ENCODE measurements at regions not wholly inside any gene's neighbourhood (a gene's known extent, or its start where the extent isn't known, plus 50 kb on each side); places are given as distances from the start of the nearest gene placed in this dataset.

DNA sequence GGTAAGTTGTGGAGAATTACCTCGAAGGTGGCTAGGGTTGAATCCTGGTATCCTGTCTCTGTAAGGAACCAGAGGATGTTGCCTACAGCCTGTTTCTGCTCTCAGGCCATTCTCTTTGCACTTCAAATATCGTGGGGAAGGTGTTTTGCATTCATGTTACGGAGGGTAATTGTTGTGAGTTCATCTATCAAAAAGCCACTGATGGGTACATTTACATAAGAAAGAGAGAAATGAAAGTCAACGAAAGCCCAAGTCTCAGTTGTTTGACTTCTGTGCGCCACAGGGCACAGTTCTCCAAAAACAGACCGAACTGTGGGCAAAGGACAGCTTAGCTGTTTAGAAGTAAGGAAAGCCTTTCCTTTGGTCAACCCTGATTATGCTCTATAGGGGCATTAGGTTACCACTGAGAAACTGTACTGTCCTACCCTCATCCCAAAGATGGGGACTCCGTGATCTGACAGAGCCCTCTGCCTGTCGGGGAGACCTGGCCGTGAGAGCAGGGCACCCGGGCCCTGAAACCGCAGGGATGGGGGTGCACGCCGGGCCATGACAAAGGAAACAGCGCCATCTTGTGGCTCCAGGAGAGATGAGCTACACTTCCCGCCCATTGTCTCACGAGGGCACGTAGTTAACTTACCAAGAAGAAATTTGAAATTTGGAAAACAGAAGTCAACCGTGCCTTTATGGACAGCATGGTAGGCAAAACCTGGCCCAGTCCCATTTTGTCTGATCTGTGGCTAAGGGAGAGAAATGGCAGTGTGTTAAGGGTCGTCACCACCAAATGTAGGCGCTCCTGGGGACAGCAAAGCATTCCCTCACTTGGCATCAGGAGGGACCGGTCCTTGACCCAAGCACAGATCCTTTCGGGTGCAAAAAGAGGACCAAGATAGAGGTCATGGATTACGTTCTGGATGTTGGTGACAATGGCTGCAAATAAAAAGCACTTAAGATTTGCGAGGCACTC is 74.5 kb upstream of the DYNLRB2 start:
- POLR2A ChIA-PET, result interaction anchor here (0.9 kb wide), 1 partner anchor 866 kb away, joined by 3 read pairs; the partner anchor contains the start of gene MAF
- DNase-seq (ENCODE audit: extremely low spot score), result peak; percentile 65
- CTCF ChIA-PET, result interaction anchor here (0.6 to 1.1 kb wide), 4 partner anchors 9 to 200 kb away, joined by 3 to 6 read pairs (median 3); no protein-coding TSS in a partner anchor
- no peak for TF ChIP-seq ARNT (IDR thresholded peaks at IDR 0.05)
- TF ChIP-seq BHLHE40 (IDR thresholded peaks at IDR 0.05; ENCODE audit: borderline replicate concordance), result no peak
- TF ChIP-seq SUZ12 (IDR thresholded peaks at IDR 0.05), result no peak
- no peak for TF ChIP-seq LEF1 (IDR thresholded peaks at IDR 0.05; ENCODE audit: borderline replicate concordance)
- TF ChIP-seq ELF4 (IDR thresholded peaks at IDR 0.05), result no peak
- no peak for TF ChIP-seq SP1 (IDR thresholded peaks at IDR 0.05)
- TF ChIP-seq, protein P1, sequence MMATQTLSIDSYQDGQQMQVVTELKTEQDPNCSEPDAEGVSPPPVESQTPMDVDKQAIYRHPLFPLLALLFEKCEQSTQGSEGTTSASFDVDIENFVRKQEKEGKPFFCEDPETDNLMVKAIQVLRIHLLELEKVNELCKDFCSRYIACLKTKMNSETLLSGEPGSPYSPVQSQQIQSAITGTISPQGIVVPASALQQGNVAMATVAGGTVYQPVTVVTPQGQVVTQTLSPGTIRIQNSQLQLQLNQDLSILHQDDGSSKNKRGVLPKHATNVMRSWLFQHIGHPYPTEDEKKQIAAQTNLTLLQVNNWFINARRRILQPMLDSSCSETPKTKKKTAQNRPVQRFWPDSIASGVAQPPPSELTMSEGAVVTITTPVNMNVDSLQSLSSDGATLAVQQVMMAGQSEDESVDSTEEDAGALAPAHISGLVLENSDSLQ (IDR thresholded peaks at IDR 0.05), result no peak
- TF ChIP-seq NFRKB (IDR thresholded peaks at IDR 0.05), result no peak

DNA sequence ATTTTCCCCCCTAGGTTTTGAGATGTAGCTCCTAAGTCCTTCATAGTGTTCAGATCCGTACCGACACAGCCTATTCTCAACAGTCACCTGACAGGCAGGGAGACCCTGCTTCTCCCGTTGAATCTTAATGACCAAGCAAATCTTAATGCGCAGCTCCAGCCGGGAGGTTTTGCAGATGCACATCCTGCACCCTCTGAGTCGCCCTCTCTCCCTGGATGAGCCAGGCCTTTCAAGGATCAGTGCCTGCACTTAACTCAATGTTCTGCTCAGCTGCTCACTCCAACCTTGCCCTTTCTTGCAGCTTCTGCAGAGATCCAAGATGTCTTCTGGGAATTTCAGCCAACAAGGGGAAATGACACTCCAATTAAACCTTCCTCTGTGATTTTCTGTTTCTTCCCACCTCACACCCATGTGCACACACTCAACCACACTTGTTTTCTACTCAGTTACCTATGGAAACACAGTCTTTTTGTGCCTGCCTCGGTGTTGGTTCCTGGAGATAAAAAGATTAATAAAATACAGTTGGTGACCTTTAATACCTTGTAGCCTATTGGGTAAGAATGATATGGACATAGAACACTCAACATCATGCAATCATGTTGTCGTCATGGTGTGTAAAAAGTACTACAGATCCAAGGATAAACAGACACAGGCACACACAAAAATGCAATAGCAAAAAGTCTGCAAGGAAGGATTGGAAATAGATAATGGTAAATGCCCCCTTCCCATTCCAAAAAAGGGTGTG is 76.9 kb upstream of the DYNLRB2 start:
- no peak for TF ChIP-seq CTBP1 (IDR thresholded peaks at IDR 0.05; ENCODE audit: borderline replicate concordance)
- no peak for TF ChIP-seq NFRKB (IDR thresholded peaks at IDR 0.05)
- TF ChIP-seq BHLHE40 (IDR thresholded peaks at IDR 0.05; ENCODE audit: borderline replicate concordance), result no peak
- no peak for TF ChIP-seq FOXA1 (IDR thresholded peaks at IDR 0.05)
- TF ChIP-seq, protein P1 (IDR thresholded peaks at IDR 0.05), result no peak
- no peak for TF ChIP-seq LEF1 (IDR thresholded peaks at IDR 0.05; ENCODE audit: borderline replicate concordance)
- TF ChIP-seq L3MBTL2 (conservative IDR thresholded peaks at IDR 0.05), result no peak
- TF ChIP-seq SUZ12 (IDR thresholded peaks at IDR 0.05), result no peak
- no peak for TF ChIP-seq FOXK2 (IDR thresholded peaks at IDR 0.05)
- TF ChIP-seq FOXM1 (IDR thresholded peaks at IDR 0.05; ENCODE audit: borderline replicate concordance), result no peak
- TF ChIP-seq TARDBP (IDR thresholded peaks at IDR 0.05), result no peak
- no peak for TF ChIP-seq ARNT (IDR thresholded peaks at IDR 0.05)
- TF ChIP-seq SP1 (IDR thresholded peaks at IDR 0.05), result no peak
- TF ChIP-seq HDGF (IDR thresholded peaks at IDR 0.05; ENCODE audit: borderline replicate concordance), result no peak
- no peak for TF ChIP-seq ELF4 (IDR thresholded peaks at IDR 0.05)
- DNase-seq (ENCODE audit: extremely low spot score), result no peak
- POLR2A ChIA-PET, result no interaction called here
- CTCF ChIA-PET, result no interaction called here

DNA sequence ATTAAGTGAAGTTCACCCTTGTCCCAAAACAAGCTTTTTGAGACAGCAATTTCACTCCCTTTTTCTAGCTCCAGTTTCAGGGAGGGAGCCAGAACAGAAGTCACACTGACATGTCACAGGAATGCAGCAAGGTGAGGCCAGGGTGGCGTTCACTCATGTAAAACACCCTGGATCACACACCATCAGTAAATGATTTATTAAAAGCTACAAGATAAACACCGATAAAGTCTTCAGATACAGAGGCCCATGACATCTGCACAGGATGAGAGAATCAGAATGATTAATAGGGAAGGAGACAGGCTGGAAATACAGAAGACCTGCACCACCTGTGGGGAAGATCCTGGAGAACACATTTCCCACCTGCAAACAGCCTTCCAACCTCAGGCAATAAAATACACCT is 77.5 kb upstream of the DYNLRB2 start:
- CTCF ChIA-PET, result no interaction called here
- TF ChIP-seq FOXM1 (IDR thresholded peaks at IDR 0.05; ENCODE audit: borderline replicate concordance) (no peak), ELF4 (IDR thresholded peaks at IDR 0.05) (no peak), ZNF384 (IDR thresholded peaks at IDR 0.05) (no peak), CTBP1 (IDR thresholded peaks at IDR 0.05; ENCODE audit: borderline replicate concordance) (no peak), HDGF (IDR thresholded peaks at IDR 0.05; ENCODE audit: borderline replicate concordance) (no peak), SP1 (IDR thresholded peaks at IDR 0.05) (no peak), FOXK2 (IDR thresholded peaks at IDR 0.05) (no peak), ARNT (IDR thresholded peaks at IDR 0.05) (no peak), FOXA1 (IDR thresholded peaks at IDR 0.05) (no peak), LEF1 (IDR thresholded peaks at IDR 0.05; ENCODE audit: borderline replicate concordance) (no peak), TARDBP (IDR thresholded peaks at IDR 0.05) (no peak), NFRKB (IDR thresholded peaks at IDR 0.05) (no peak), SUZ12 (IDR thresholded peaks at IDR 0.05) (no peak), BHLHE40 (IDR thresholded peaks at IDR 0.05; ENCODE audit: borderline replicate concordance) (no peak), L3MBTL2 (conservative IDR thresholded peaks at IDR 0.05) (no peak)
- TF ChIP-seq, protein P1 (IDR thresholded peaks at IDR 0.05), result no peak

DNA sequence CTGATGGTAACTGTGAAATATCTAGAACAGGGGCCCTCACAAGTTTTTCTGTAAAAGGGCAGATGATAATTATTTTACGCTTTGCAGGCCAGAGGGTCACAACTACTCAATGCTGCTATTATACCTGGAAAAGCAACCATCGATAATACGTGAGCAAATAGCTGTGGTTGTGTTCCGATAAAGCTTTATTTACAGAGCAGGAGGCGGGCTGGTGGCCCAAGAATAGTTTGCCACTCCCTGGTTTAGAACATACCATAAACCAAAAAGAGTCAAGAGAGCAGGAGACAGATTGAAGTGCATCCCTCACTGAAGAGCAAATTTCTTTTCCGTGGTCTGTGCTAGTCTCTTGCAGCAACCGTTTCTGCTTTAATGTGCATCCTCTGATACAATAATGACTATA is 77.9 kb upstream of the DYNLRB2 start:
- no peak for DNase-seq (ENCODE audit: extremely low spot score)
- TF ChIP-seq, protein P1 (IDR thresholded peaks at IDR 0.05), result no peak
- TF ChIP-seq FOXA1 (IDR thresholded peaks at IDR 0.05), result no peak
- TF ChIP-seq SUZ12 (IDR thresholded peaks at IDR 0.05), result no peak
- TF ChIP-seq HDGF (IDR thresholded peaks at IDR 0.05; ENCODE audit: borderline replicate concordance), result no peak
- no peak for TF ChIP-seq L3MBTL2 (conservative IDR thresholded peaks at IDR 0.05)
- TF ChIP-seq CTBP1 (IDR thresholded peaks at IDR 0.05; ENCODE audit: borderline replicate concordance), result no peak
- TF ChIP-seq FOXM1 (IDR thresholded peaks at IDR 0.05; ENCODE audit: borderline replicate concordance), result no peak
- no peak for TF ChIP-seq SP1 (IDR thresholded peaks at IDR 0.05)
- TF ChIP-seq LEF1 (IDR thresholded peaks at IDR 0.05; ENCODE audit: borderline replicate concordance), result no peak
- ChIA-PET POLR2A (no interaction called here), CTCF (no interaction called here)

More for the DNA sequence above, 77.5 kb upstream of the DYNLRB2 start:
- DNase-seq (ENCODE audit: extremely low spot score), result no peak
- POLR2A ChIA-PET, result no interaction called here

DNA sequence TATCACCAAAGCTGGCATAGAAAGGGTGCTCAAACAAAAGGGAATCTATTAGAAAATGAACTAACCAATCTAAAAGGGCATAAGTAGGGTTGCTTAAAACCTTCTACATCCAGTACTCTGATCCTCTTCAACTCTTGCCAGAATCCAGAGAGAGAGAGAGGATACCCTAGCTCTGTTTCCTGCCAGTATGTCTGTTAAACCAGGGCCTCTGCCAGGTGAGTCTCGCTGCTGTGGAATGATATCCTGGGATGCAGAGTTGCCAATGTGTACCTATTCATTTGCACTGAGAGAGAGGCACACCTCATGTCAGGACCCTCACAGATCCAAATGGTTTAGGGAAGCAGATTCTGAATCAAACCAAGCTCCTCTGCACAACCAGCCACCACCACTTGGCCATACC is 79.8 kb upstream of the DYNLRB2 start:
- POLR2A ChIA-PET, result no interaction called here
- CTCF ChIA-PET, result no interaction called here
- TF ChIP-seq LEF1 (IDR thresholded peaks at IDR 0.05; ENCODE audit: borderline replicate concordance) (no peak), ARNT (IDR thresholded peaks at IDR 0.05) (no peak), NFRKB (IDR thresholded peaks at IDR 0.05) (no peak), TARDBP (IDR thresholded peaks at IDR 0.05) (no peak), ELF4 (IDR thresholded peaks at IDR 0.05) (no peak), CTBP1 (IDR thresholded peaks at IDR 0.05; ENCODE audit: borderline replicate concordance) (no peak), FOXM1 (IDR thresholded peaks at IDR 0.05; ENCODE audit: borderline replicate concordance) (no peak), SP1 (IDR thresholded peaks at IDR 0.05) (no peak), BHLHE40 (IDR thresholded peaks at IDR 0.05; ENCODE audit: borderline replicate concordance) (no peak), SUZ12 (IDR thresholded peaks at IDR 0.05) (no peak), L3MBTL2 (conservative IDR thresholded peaks at IDR 0.05) (no peak), HDGF (IDR thresholded peaks at IDR 0.05; ENCODE audit: borderline replicate concordance) (no peak), FOXK2 (IDR thresholded peaks at IDR 0.05) (no peak), FOXA1 (IDR thresholded peaks at IDR 0.05) (no peak), ZNF384 (IDR thresholded peaks at IDR 0.05) (no peak)
- TF ChIP-seq, protein P1 (IDR thresholded peaks at IDR 0.05), result no peak
- no peak for DNase-seq (ENCODE audit: extremely low spot score)
